ENCODE measurements at regions not wholly inside any gene's neighbourhood (a gene's known extent, or its start where the extent isn't known, plus 50 kb on each side); places are given as distances from the start of the nearest gene placed in this dataset.

DNA sequence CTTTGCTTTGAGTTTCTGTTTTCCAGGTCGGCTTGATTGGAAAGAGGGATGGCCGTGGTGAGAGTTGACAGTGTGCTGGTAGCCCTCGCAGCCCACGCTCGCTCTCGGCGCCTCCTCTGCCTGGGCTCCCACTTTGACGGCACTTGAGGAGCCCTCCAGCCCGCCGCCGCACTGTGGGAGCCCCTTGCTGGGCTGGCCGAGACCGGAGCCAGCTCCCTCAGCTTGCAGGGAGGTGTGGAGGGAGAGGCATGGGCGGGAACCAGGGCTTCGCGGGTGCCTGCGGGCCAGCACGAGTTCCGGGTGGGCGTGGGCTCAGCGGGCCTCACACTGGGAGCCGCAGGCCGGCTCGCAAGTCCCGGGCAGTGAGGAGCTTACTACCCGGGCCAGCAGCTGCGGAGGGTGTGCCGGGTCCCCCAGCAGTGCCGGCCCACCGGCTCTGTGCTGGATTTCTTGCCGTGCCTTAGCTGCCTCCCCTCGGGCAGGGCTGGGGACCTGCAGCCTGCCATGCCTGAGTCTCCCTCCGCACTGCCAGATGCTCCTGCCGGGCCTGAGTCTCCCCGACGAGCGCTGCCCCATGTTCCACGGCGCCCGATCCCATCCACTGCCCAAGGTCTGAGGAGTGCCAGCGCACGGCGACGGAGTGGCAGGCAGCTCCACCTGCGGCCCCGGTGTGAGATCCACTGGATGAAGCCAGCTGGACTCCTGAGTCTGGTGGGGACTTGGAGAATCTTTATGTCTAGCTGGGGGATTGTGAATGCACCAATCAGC is 166.4 kb upstream of the FAT1 start:
- FAIRE-seq, result no peak

GRCh38 chr4:186891859-186892486 is 168.3 kb upstream of the FAT1 start:
- no peak for FAIRE-seq

GRCh38 chr4:186898367-186898766 is 174.7 kb upstream of the FAT1 start:
- FAIRE-seq, result no peak

DNA sequence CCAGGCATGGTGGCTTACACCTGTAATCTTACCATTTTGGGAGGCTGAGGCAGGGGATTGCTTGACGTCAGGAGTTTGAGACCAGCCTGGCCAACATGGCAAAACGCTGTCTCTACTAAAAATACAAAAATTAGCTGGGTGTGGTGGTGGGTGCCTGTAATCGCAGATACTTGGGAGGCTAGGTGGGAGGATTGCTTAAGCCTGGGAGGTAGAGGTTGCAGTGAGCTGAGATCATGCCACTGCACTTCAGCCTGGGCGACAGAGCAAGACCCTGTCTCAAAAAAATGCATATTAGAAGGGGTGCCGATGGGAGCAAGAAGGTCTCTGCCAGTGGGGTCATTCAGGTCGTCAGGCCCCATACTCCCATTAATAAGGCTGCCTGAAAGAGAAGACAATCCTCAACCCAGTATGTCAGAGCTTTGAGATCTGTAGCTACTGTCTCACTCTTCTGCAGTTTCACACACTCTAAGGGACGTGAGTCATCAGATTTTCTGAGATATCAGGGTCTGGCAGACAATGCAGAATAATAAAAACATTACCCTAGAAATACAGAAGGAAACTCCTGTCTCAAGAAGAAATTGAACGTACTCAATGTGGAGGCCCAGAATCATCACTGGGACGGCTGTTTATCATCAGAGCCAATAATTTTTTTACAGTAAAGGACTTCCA is 176.7 kb upstream of the FAT1 start:
- FAIRE-seq, result no peak

- FAIRE-seq, result no peak
These were observed 177.3 kb upstream of the FAT1 start for GRCh38 chr4:186900984-186901383.

- no peak for FAIRE-seq
These were observed 178.2 kb upstream of the FAT1 start for GRCh38 chr4:186901850-186902249.

DNA sequence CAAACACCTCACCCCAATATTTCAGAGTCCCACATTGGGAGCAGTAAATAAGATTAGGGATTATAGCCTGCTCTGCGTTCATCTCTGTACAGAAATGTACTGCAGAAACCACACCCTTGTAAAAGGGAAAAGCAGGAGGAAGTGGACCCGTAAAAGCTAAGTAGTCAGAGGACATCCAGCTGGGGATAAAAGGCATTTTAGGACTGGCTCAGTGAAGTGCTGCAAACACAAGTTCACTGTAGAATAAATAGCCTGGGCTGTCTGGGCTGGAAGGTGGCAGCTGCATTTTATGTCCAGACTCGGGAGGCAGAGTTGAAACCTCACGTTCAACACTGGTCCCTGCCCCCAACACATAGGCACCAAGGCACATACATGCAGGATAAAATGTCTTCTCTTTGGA is 178.7 kb upstream of the FAT1 start:
- FAIRE-seq, result no peak

- no peak for FAIRE-seq
These were observed 180.4 kb upstream of the FAT1 start for GRCh38 chr4:186904101-186904500.

DNA sequence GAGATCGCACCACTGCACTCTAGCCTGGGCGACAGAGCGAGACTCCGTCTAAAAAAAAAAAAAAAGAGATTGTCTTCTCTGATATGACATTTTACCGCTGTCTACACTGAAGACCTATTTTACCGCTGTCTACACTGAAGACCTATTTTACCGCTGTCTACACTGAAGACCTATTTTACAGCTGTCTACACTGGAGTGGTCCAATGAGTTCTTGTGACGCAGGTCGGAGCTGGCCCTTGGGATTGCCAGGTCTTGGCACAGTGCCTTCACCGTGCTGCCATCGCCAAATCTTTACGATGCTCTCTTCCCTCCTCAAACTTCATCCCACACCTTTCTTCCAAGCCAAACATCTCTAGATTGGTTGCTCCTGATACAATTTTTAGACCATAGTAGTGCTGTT is 183.1 kb upstream of the FAT1 start:
- no peak for FAIRE-seq

- FAIRE-seq, result no peak
These were observed 186.7 kb upstream of the FAT1 start for GRCh38 chr4:186910385-186910784.

DNA sequence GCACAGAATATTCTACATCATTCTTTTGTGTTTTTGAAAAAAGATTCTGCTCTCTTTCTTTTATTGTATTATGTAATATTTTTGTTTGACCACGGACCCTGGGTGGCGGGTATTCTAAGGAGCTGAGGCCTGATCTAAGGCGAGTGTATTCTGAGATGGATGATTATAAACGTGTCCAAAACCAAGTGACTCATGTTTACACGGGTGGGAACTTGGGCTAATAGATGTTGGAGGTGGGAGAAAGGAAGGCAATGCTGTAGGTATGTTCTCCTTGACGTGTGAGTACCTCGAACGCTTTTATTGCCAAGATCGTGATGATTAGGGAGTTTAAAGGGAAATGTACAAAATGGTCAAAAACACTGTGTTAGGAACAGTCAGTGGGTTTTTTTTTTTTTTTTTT is 188.9 kb upstream of the FAT1 start:
- no peak for FAIRE-seq

GRCh38 chr4:186915816-186916215 is 192.2 kb upstream of the FAT1 start:
- no peak for FAIRE-seq

- FAIRE-seq, result no peak
These were observed 193.5 kb upstream of the FAT1 start for GRCh38 chr4:186917136-186917535.

DNA sequence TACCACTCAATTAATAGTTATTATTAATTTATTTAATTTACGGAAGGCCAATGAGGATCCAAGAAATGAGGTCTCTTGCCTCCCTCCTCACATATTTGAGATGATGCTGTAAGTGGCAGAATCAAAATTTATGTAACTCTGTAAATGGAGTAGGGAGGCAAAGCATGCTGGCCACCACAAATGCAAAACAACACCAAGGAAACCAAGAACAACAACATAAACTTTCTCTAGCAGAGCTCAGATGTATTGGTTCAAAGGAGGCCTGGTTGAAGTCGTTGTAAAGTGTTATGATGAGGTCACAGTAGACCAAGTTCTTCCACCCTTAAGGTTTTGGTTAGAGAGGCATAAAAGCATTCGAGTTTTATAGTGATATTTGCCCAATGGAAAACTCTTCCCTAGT is 194.8 kb upstream of the FAT1 start:
- no peak for FAIRE-seq

GRCh38 chr4:186919340-186919739 is 195.7 kb upstream of the FAT1 start:
- FAIRE-seq, result no peak

DNA sequence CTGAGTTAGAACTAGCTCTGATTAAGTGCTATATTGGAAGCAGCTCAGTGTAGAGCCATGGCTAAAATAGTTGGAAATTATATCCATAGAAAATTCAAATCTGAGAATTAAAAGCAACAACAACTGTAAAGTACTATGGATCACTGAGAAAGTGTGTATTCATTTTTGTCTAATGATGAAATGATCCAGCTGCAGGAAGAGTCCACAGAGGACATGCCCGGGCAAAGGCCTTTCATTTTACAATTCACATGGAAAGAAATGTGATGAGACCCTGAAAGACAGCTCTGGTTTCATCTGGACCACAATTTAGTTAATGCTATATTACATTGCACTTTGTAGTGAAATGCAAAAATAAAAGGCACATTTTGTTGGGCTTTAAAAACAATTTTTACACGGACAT is 196.8 kb upstream of the FAT1 start:
- no peak for FAIRE-seq

GRCh38 chr4:186920992-186921391 is 197.3 kb upstream of the FAT1 start:
- FAIRE-seq, result no peak

DNA sequence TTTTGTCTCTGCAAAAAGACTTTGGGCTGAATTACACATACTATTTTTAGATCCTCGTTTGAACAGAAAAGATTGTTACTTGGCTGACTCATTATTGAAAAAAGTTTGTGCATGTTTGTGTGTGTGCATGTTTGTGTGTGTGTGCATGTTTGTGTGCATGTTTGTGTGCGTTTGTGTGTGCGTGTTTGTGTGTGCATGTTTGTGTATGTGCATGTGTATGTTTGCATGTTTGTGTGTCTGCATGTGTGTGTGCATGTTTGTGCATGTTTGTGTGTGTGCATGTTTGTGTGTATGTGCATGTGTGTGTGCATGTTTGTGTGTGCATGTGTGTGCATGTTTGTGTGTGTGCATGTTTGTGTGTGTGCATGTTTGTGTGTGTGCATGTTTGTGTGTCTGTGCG is 201.1 kb upstream of the FAT1 start:
- no peak for FAIRE-seq

GRCh38 chr4:186927624-186928023 is 204.0 kb upstream of the FAT1 start:
- no peak for FAIRE-seq

DNA sequence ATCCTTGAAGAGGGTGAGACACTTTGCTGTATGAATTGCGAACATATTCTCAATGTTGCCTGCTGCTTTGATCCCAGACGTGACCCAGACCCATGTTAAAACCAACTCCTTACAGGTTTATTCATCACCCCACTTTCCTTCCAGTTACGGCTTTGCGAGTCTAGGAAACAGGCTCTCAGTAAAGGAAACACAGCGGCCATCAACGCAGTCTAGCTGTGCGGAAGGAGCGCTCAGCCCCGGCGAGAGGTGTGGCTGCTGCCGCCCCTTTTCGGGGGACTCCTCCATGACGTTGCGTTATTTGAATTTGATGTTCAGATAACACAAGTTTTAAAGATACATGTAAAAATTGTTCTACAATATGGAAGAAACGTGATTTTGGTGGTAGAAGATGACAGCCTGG is 206.4 kb upstream of the FAT1 start:
- FAIRE-seq, result no peak

- FAIRE-seq, result no peak
These were observed 207.9 kb upstream of the FAT1 start for GRCh38 chr4:186931519-186931918.

GRCh38 chr4:186932196-186932595 is 208.5 kb upstream of the FAT1 start:
- FAIRE-seq, result no peak

- no peak for FAIRE-seq
These were observed 209.1 kb upstream of the FAT1 start for GRCh38 chr4:186932631-186933187.

GRCh38 chr4:186934244-186934643 is 210.6 kb upstream of the FAT1 start:
- FAIRE-seq, result no peak
